ENCODE measurements at regions not wholly inside any gene's neighbourhood (a gene's known extent, or its start where the extent isn't known, plus 50 kb on each side); places are given as distances from the start of the nearest gene placed in this dataset.

GRCh38 chr6:50654155-50654554 is 59.2 kb upstream of the TFAP2D start (continued):
- TF ChIP-seq ZBTB49 (tag by site-specific recombination; IDR thresholded peaks at IDR 0.05; ENCODE audit: low read depth) (no peak), ZNF514 (tag by site-specific recombination; IDR thresholded peaks at IDR 0.05) (no peak), ZNF248 (tag by site-specific recombination; IDR thresholded peaks at IDR 0.05) (no peak), ZNF544 (tag by site-specific recombination; IDR thresholded peaks at IDR 0.05) (no peak), IKZF3 (tag by site-specific recombination; IDR thresholded peaks at IDR 0.05) (no peak), ZNF404 (tag by site-specific recombination; IDR thresholded peaks at IDR 0.05) (no peak), ZNF155 (tag by site-specific recombination; IDR thresholded peaks at IDR 0.05) (no peak), ZNF560 (tag by site-specific recombination; IDR thresholded peaks at IDR 0.05; ENCODE audit: borderline replicate concordance) (no peak), EGR2 (tag by site-specific recombination; IDR thresholded peaks at IDR 0.05; ENCODE audit: low read depth) (no peak), ZNF660 (tag by site-specific recombination; IDR thresholded peaks at IDR 0.05) (no peak)
- TF ChIP-seq, protein P1, sequence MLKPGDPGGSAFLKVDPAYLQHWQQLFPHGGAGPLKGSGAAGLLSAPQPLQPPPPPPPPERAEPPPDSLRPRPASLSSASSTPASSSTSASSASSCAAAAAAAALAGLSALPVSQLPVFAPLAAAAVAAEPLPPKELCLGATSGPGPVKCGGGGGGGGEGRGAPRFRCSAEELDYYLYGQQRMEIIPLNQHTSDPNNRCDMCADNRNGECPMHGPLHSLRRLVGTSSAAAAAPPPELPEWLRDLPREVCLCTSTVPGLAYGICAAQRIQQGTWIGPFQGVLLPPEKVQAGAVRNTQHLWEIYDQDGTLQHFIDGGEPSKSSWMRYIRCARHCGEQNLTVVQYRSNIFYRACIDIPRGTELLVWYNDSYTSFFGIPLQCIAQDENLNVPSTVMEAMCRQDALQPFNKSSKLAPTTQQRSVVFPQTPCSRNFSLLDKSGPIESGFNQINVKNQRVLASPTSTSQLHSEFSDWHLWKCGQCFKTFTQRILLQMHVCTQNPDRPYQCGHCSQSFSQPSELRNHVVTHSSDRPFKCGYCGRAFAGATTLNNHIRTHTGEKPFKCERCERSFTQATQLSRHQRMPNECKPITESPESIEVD (tag by site-specific recombination; IDR thresholded peaks at IDR 0.05) = no peak

GRCh38 chr6:50655848-50656453 is 57.4 kb upstream of the TFAP2D start:
- H3K27ac ChIP-seq (ENCODE audit: extremely low read depth, low read depth, low read length) = no peak overlapping the region
- CTCF ChIA-PET = interaction anchor here (0.6 to 1.7 kb wide), 10 partner anchors 10 to 1364 kb away, joined by 3 to 7 read pairs (median 4); no protein-coding TSS in a partner anchor
- no peaks in the 10 kb centered on the region for H3K36me3 ChIP-seq (ENCODE audit: control insufficient read depth in 2 of 2, insufficient read depth in 1 of 2, low read length in 2 of 2)
- POLR2A ChIA-PET = no interaction called here
- H3K9me3 ChIP-seq (ENCODE audit: control insufficient read depth, insufficient read depth, low read depth, low read length) = no peaks in the 10 kb centered on the region
- TF ChIP-seq ZXDB (tag by site-specific recombination; IDR thresholded peaks at IDR 0.05) (no peak), ZNF654 (tag by site-specific recombination; IDR thresholded peaks at IDR 0.05; ENCODE audit: low read depth) (peak; percentile 8; the same call in 1 of the 2 replicates)
- H3K4me1 ChIP-seq (ENCODE audit: control insufficient read depth, insufficient read depth, low read length) = no peaks in the 10 kb centered on the region
- H3K4me3 ChIP-seq (ENCODE audit: low read depth, low read length) = no peak overlapping the region

GRCh38 chr6:50657513-50657912 is 55.8 kb upstream of the TFAP2D start:
- Histone ChIP-seq H3K36me3 (ENCODE audit: control insufficient read depth in 2 of 2, insufficient read depth in 1 of 2, low read length in 2 of 2) (no peaks in the 10 kb centered on the region), H3K9me3 (ENCODE audit: control insufficient read depth, insufficient read depth, low read depth, low read length) (no peaks in the 10 kb centered on the region), H3K4me1 (ENCODE audit: control insufficient read depth, insufficient read depth, low read length) (no peaks in the 10 kb centered on the region), H3K4me3 (ENCODE audit: low read depth, low read length) (no peak overlapping the region), H3K27ac (ENCODE audit: extremely low read depth, low read depth, low read length) (no peak overlapping the region)
- POLR2A ChIA-PET = no interaction called here
- TF ChIP-seq ZNF335 (tag by site-specific recombination; conservative IDR thresholded peaks at IDR 0.05) (no peak), ZNF121 (tag by site-specific recombination; IDR thresholded peaks at IDR 0.05) (no peak), ZNF133 (tag by site-specific recombination; IDR thresholded peaks at IDR 0.05) (no peak), BCL11B (tag by site-specific recombination; IDR thresholded peaks at IDR 0.05; ENCODE audit: low read depth) (no peak), ZNF10 (tag by site-specific recombination; IDR thresholded peaks at IDR 0.05) (no peak), ZNF585B (tag by site-specific recombination; IDR thresholded peaks at IDR 0.05) (no peak)
- TF ChIP-seq, protein P2, sequence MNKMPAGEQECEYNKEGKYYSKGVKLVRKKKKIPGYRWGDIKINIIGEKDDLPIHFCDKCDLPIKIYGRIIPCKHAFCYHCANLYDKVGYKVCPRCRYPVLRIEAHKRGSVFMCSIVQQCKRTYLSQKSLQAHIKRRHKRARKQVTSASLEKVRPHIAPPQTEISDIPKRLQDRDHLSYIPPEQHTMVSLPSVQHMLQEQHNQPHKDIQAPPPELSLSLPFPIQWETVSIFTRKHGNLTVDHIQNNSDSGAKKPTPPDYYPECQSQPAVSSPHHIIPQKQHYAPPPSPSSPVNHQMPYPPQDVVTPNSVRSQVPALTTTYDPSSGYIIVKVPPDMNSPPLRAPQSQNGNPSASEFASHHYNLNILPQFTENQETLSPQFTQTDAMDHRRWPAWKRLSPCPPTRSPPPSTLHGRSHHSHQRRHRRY (tag by site-specific recombination; IDR thresholded peaks at IDR 0.05) = no peak
- CTCF ChIA-PET = interaction anchor here (0.6 to 1.6 kb wide), 4 partner anchors 91 to 1363 kb away, joined by 3 read pairs; no protein-coding TSS in a partner anchor

Data from HEK293 (cell line).